Adipocyte (in vitro differentiated cells): ENCODE measurements at regions not wholly inside any gene's neighbourhood (a gene's known extent, or its start where the extent isn't known, plus 50 kb on each side); places are given as distances from the start of the nearest gene placed in this dataset.

Experiments used
- DNase-seq: peaks from one replicate; pipeline ENCODE4 v3.0.0-alpha.2; 2015; ENCODE audit warnings: low read depth
- H3K27me3 ChIP-seq: replicated peaks from 2 replicates; pipeline ENCODE4 v1.7.0; 2013; ENCODE audit warnings: mild to moderate bottlenecking, low read length, moderate library complexity; ENCODE audit not compliant: control insufficient read depth, insufficient read depth
- H3K36me3 ChIP-seq: 2 replicates; pipeline ENCODE4 v1.7.0; 2013; ENCODE audit warnings: low read length, mild to moderate bottlenecking, moderate library complexity; ENCODE audit not compliant: control insufficient read depth, insufficient read depth, severe bottlenecking
- H3K4me1 ChIP-seq: 2 replicates; pipeline ENCODE4 v1.7.0; 2013; ENCODE audit warnings: mild to moderate bottlenecking, low read length, moderate library complexity; ENCODE audit not compliant: control insufficient read depth, insufficient read depth
- H3K4me3 ChIP-seq: 2 replicates; pipeline ENCODE4 v1.7.0; 2013; ENCODE audit warnings: mild to moderate bottlenecking, low read length, moderate library complexity
- H3K9ac ChIP-seq: 2 replicates; pipeline ENCODE4 v1.7.0; 2013; ENCODE audit warnings: mild to moderate bottlenecking, low read length, moderate library complexity
- H3K9me3 ChIP-seq: 2 replicates; pipeline ENCODE4 v1.7.0; 2013; ENCODE audit warnings: mild to moderate bottlenecking, low read length, moderate library complexity; ENCODE audit not compliant: control insufficient read depth

DNA sequence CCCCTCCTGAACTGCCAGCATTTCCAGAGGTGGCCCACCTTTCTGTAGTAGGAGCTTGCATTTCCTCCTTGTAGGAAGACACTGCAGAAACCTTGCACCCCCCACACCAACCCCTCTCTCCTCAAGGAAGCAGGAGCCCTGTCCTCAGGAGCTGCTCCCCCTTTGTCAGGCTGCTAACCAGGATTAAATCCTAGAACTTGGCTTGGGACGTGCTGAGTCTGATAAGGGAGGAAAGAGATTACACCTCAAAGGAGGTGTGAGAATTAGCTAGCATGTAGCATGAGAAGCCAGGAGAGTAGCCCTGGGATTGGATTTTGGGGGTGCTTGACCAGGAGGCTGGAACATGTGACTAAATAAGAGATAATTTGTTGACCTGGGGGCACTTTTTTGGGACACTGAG, 119.8 kb upstream of the ALDH1B1 start:
- H3K4me1 ChIP-seq = peaks cover 9% of the 10 kb centered on the region
- DNase-seq = no peak
- H3K9ac ChIP-seq = no peak overlapping the region
- peaks cover 3% of the 10 kb centered on the region for H3K9me3 ChIP-seq
- no peak overlapping the region for H3K4me3 ChIP-seq
- no peaks in the 10 kb centered on the region for H3K36me3 ChIP-seq
- H3K27me3 ChIP-seq = peaks cover 15% of the 10 kb centered on the region

DNA sequence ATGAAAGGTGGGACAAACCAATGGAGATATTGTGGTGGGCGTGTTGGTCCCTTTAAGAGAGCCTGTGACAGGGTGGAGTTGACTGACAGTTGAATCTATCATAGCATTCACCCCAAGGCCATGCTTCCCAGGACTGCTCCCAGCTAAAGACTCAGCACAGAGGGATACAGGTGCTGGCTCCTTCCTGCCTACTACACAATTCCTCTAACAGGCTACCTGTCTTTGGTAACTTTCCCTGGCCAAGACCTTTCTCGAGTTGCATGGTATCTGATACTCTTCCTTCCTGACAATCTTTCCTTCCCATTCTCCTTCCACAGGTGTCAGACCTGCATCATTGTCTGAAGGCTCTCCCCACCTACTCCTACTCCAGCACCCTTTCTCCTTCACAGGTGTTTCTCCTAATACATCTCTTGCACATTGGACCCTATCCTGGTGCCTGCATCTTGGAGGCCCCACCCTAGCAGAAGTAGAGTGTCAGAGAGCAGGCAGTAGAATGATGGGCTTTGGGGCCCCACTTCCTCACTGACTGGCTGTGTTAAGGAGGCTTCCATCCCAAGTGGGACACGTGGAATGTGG, 120.7 kb upstream of the ALDH1B1 start:
- no peak for DNase-seq
- no peak overlapping the region for H3K4me3 ChIP-seq
- H3K27me3 ChIP-seq = peaks cover 15% of the 10 kb centered on the region

DNA sequence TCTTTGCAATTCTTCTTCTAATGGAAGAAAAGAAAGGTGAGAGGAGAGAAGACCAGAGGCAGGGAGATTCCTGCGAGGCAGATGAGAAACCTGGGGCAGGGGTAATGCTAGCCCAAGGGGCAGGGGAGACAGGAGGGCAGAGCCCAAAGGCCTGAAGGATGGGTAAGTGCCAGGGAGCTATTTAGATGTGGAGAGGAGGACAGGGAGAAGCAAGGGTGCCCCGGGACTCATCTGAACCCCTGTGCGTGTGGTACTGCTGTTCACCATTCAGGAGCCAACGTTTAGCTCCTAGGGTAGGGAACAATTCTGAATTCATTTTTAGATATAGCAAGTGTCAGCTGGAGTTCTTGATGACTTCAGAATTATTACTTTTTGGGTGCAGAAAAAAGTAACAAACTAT, 122.7 kb upstream of the ALDH1B1 start:
- no peak overlapping the region for H3K4me3 ChIP-seq
- peaks cover 15% of the 10 kb centered on the region for H3K27me3 ChIP-seq
- H3K9me3 ChIP-seq = peaks cover 22% of the 10 kb centered on the region
- no peak overlapping the region for H3K9ac ChIP-seq
- peaks cover 3% of the 10 kb centered on the region for H3K4me1 ChIP-seq
- DNase-seq = no peak
- no peaks in the 10 kb centered on the region for H3K36me3 ChIP-seq

More for the DNA sequence above, 120.7 kb upstream of the ALDH1B1 start:
- Histone ChIP-seq H3K9me3 (peaks cover 5% of the 10 kb centered on the region), H3K4me1 (peaks cover 9% of the 10 kb centered on the region), H3K36me3 (no peaks in the 10 kb centered on the region), H3K9ac (no peak overlapping the region)

DNA sequence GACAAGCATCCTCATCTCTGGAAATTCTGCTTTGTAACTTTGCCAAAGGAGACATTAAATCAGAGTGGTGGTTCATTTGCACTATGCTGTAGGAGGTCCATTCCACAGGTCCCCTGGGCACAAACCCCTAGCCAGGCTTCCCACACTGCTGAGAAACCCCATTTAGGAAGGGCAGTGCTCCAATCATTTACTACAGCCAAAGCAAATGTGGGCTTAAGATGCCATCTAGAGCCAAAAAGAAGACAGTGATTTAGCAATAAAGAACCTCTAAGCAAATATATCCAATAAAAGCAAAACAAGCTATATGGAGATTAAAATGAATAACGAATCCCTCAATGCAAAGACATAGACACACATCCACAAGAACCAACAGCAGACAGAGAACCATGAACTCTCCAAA, 129.0 kb upstream of the ALDH1B1 start:
- Histone ChIP-seq H3K4me1 (no peaks in the 10 kb centered on the region), H3K9me3 (peaks cover 27% of the 10 kb centered on the region), H3K9ac (no peak overlapping the region), H3K4me3 (no peak overlapping the region), H3K27me3 (peaks cover 3% of the 10 kb centered on the region), H3K36me3 (no peaks in the 10 kb centered on the region)
- peak; percentile 48 for DNase-seq

DNA sequence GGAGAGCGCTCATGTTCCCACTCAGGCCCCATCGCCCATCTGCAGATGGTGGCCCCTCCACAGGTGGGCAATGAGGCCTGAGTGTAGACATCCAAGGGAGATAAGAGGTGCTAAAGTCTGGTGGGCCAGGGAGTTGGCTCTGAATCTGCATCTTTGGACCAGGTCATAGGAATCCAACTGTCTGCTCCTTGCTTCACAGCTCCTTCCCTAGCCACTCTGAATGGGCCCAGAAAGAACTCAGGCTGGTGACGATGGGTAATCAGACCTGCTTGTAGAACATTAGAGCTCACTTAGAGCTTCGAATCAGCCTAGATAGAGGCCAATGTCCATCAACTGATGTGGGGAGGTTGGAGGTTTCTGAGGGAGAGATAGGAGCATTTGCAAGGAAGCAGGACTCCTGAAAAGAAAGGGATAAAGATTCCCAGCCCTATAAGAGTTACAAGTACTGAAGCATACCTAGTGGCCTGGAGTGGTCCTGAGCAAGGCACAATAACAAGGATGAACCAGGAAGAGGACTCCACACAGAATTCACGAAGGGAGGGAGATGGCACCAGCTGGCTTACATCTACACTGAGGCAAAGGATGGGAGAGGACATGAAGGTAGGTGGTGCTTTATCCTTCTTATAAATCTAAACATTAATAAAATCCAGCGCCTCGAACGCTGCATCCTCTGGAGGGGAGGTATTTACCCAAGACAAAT, 132.8 kb upstream of the ALDH1B1 start:
- Histone ChIP-seq H3K9ac (no peak overlapping the region), H3K4me3 (no peak overlapping the region), H3K9me3 (peaks cover 10% of the 10 kb centered on the region), H3K4me1 (no peaks in the 10 kb centered on the region), H3K27me3 (peaks cover 15% of the 10 kb centered on the region), H3K36me3 (no peaks in the 10 kb centered on the region)
- DNase-seq = no peak

DNA sequence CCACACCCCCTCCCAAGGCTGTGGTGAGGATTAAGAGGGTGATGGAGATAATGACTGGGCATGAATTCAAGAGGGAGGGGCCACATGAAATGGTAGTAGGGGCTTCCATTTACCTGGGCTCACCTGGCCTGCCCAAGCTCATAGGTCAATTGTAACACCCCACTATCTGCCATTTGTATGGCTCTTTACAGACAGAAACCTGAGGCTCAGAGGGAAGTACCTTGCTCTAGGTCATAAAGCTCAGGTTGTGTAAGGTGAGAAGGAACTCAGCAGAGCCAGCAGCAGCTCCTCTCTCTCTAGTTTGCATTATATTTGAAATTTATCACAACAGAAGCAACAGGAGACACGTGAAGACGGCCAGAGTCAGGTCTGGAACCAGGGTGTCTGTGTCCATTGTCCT, 133.4 kb upstream of the ALDH1B1 start:
- no peak for DNase-seq
- H3K9ac ChIP-seq = no peak overlapping the region
- no peaks in the 10 kb centered on the region for H3K4me1 ChIP-seq
- no peaks in the 10 kb centered on the region for H3K36me3 ChIP-seq
- peaks cover 4% of the 10 kb centered on the region for H3K9me3 ChIP-seq
- no peak overlapping the region for H3K4me3 ChIP-seq
- H3K27me3 ChIP-seq = peaks cover 17% of the 10 kb centered on the region

DNA sequence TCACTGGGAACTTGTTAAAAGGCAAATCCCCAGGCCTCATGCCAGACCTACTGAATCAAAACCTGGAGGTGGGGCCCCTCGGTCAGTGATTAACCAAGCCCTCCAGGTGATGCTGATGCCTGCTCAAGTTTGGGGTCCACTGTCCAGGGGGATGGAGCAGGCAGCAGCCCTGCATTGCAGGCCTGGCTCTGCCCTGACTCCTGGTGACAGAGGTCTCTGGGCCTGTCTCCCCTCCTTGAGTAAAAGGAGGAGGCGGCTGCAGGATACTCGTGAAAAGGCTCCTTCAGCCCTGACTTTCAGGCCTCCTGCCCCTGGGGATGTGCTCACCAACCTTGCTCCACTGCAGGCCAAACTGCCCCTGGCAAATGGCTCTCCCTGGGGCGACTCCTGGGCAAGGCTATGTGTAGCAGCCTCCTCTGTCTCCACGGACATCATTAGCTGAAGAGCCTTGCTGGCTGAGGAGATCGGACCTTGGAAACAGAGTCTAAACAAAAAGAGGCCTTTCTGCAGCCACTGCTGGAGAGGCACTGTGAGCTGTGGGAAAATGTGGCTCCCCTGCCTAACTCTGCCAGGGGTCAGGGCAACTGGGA, 134.8 kb upstream of the ALDH1B1 start:
- H3K9ac ChIP-seq = no peak overlapping the region
- no peaks in the 10 kb centered on the region for H3K4me1 ChIP-seq
- H3K9me3 ChIP-seq = peaks cover 3% of the 10 kb centered on the region
- no peak overlapping the region for H3K4me3 ChIP-seq
- no peaks in the 10 kb centered on the region for H3K36me3 ChIP-seq
- DNase-seq = no peak
- peaks cover 21% of the 10 kb centered on the region for H3K27me3 ChIP-seq

DNA sequence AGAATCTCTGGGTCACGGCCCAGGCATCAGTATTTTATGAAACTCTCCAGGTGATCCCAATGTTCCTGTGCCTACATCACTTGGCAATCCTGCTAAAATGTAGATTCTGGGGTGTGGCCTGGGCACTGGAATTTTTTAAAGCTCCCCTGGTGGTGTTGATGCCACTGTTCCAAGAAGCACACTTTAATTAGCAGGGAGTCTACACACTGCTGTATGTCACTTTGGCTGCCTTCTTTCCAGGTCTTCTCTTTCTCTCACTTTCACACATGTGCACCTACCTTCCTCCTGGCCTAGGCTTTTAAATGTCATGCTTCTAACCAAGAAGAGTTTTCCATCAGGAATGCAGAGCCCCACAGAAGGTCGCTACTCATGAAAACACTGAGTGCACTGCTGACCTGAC, 136.0 kb upstream of the ALDH1B1 start:
- Histone ChIP-seq H3K4me3 (no peak overlapping the region), H3K27me3 (peaks cover 21% of the 10 kb centered on the region), H3K36me3 (no peaks in the 10 kb centered on the region), H3K9me3 (peaks cover 3% of the 10 kb centered on the region), H3K4me1 (no peaks in the 10 kb centered on the region), H3K9ac (no peak overlapping the region)
- no peak for DNase-seq

DNA sequence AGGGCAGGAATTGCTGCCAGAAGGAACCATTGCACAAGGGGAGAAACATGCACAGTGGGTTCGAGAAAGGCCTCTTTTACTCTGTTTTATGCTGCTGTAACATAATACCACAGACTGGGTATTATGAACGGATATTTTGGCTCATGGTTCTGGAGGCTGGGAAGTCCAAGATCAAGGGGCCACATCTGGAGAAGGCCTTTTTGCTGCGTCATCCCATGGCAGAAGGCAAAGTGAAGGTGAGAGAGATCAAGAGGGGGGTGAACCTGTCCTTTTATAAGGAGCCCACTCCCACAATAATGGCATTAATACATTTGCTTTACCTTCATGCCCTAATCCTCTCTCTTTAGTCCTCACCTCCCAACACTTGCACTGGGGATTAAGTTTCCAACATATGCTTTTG, 136.9 kb upstream of the ALDH1B1 start:
- Histone ChIP-seq H3K27me3 (peaks cover 23% of the 10 kb centered on the region), H3K9me3 (peaks cover 3% of the 10 kb centered on the region), H3K4me1 (no peaks in the 10 kb centered on the region), H3K9ac (no peak overlapping the region), H3K36me3 (no peaks in the 10 kb centered on the region), H3K4me3 (no peak overlapping the region)
- DNase-seq = no peak

DNA sequence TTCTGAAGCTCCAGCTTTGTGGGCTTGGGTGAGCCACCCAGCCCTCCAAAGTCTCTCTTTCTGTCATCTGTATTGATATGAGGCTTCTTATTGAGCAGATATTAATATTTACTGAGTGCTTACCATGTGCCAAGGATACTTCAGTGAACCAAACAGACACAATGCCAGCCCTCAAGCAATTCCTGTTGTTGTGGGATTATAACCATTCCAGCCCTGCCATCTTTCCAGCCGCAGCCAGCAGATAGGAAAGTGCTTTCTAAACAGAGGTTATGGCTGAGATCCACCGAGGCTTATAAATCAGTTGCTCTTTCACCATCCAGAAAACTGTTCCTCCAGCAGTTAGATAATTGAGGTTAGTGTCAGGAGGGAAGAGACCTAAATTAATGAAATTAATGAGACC, 137.7 kb upstream of the ALDH1B1 start:
- Histone ChIP-seq H3K4me1 (no peaks in the 10 kb centered on the region), H3K9me3 (peaks cover 3% of the 10 kb centered on the region), H3K36me3 (no peaks in the 10 kb centered on the region), H3K4me3 (no peak overlapping the region), H3K27me3 (peaks cover 25% of the 10 kb centered on the region), H3K9ac (no peak overlapping the region)
- DNase-seq = no peak

DNA sequence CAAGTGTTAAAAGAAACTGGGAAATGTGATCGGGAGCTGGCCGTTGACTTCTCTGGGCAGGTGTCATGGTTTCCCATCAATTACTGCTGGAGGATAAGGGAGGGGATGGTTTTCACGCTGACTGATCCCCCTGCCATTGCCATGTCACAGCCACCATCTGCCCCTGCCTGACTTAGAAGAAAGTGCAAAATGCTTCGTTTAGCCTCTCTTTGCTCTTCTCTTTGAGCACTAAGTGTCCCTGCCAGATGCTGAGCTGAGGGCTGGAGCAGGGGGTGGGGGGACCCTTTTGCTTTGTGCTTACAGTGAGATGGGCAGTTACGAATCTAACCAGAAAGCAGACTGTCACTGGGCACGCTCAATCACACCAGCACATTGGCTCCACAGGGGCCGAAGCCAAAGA, 138.4 kb upstream of the ALDH1B1 start:
- Histone ChIP-seq H3K4me1 (no peaks in the 10 kb centered on the region), H3K9ac (no peak overlapping the region), H3K36me3 (no peaks in the 10 kb centered on the region), H3K9me3 (peaks cover 3% of the 10 kb centered on the region), H3K27me3 (peaks cover 25% of the 10 kb centered on the region), H3K4me3 (no peak overlapping the region)
- no peak for DNase-seq
